A549 (cell line): ENCODE measurements at regions not wholly inside any gene's neighbourhood (a gene's known extent, or its start where the extent isn't known, plus 50 kb on each side); places are given as distances from the start of the nearest gene placed in this dataset.

Experiments used
- CEBPB ChIP-seq, 2 experiments: fragments of >200 bp in 1 of 2; sonication (Bioruptor Twin) in 1 of 2; formaldehyde crosslinking in 1 of 2; IDR thresholded peaks; 2 replicates each; pipeline ENCODE4 v1.6.1; 2012 to 2016
- CTCF ChIP-seq: fragments of >200 bp; sonication (Bioruptor Twin); formaldehyde crosslinking; IDR thresholded peaks from 3 replicates; pipeline ENCODE4 v1.5.1; 2016
- EHMT2 ChIP-seq: fragments of 200-600 bp; sonication (generic); IDR thresholded peaks from 2 replicates; pipeline ENCODE4 v1.6.1; 2016; ENCODE audit warnings: antibody characterized with exemption, low read depth, mild to moderate bottlenecking, moderate library complexity
- FOSL2 ChIP-seq, 2 experiments: fragments of 450-650 bp in 1 of 2; fragments of >200 bp in 1 of 2; sonication (Bioruptor Twin) in 1 of 2; formaldehyde crosslinking; IDR thresholded peaks; 2 replicates each; pipeline versions ENCODE4 v1.5.0 to v1.6.1; 2016 to 2020; ENCODE audit warnings: mild to moderate bottlenecking in 1 of 2, moderate library complexity in 1 of 2
- HOXA7 ChIP-seq: fragments of 250-450 bp; sonication (Bioruptor Pico); IDR thresholded peaks from 2 replicates; pipeline ENCODE4 v1.5.0; 2020; ENCODE audit warnings: mild to moderate bottlenecking, moderate library complexity
- MAX ChIP-seq: IDR thresholded peaks from 2 replicates; pipeline ENCODE4 v1.6.1; 2012
- POLR2A ChIP-seq: IDR thresholded peaks from 2 replicates; pipeline ENCODE4 v1.6.1; 2012; ENCODE audit warnings: mild to moderate bottlenecking, low read length
- REST ChIP-seq: fragments of 200-600 bp; sonication (generic); IDR thresholded peaks from 2 replicates; pipeline ENCODE4 v1.6.1; 2016; ENCODE audit warnings: antibody characterized with exemption, mild to moderate bottlenecking, moderate library complexity
- RFX5 ChIP-seq: fragments of 450-650 bp; IDR thresholded peaks from 2 replicates; pipeline ENCODE4 v1.7.1; 2014; ENCODE audit warnings: antibody characterized with exemption, mild to moderate bottlenecking, moderate library complexity
- SMC3 ChIP-seq: fragments of >200 bp; sonication (Bioruptor Twin); formaldehyde crosslinking; IDR thresholded peaks from 3 replicates; pipeline ENCODE4 v1.6.1; 2018; ENCODE audit warnings: inconsistent platforms
- SREBF2 ChIP-seq: fragments of 450-650 bp; IDR thresholded peaks from 2 replicates; pipeline ENCODE4 v1.6.1; 2014; ENCODE audit warnings: mild to moderate bottlenecking, moderate library complexity

GRCh38 chr18:76274468-76275289 lies 220.4 kb downstream of the ZNF516 start:
- TF ChIP-seq CTCF (0 out of 3 replicates have a peak, but pooled peaks have one; percentile 9), POLR2A (no peak), SREBF2 (no peak), SMC3 (0 out of 3 replicates have a peak, but pooled peaks have one; percentile 20), HOXA7 (CRISPR knock-in tag) (no peak), FOSL2 (IDR thresholded peaks at IDR 0.05) (no peak), FOSL2 (CRISPR knock-in tag; IDR thresholded peaks at IDR 0.05) (no peak), RFX5 (no peak), MAX (no peak), REST (no peak), CEBPB (IDR thresholded peaks at IDR 0.05) (no peak), EHMT2 (no peak)
